ENCODE measurements at regions not wholly inside any gene's neighbourhood (a gene's known extent, or its start where the extent isn't known, plus 50 kb on each side); places are given as distances from the start of the nearest gene placed in this dataset.

DNA sequence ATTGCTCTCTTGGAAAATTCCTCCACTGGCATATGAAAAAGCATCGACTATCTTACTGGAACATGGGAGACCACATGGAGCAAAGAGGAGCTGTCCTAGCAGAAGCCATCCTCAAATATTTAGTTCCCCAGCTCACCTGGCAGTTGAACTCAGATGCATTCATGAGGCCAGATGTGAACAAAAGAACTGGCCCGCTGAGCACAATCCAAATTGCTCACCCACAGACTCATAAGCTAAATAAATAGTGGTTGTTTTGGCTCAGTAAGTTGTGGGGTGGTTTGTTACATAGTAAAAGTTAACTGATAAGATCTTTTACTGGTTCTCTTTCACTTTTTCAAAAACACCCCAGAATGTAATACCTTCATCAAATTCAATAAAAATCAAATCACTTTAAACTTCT is 108.6 kb upstream of the CWC22 start:
- no peak for DNase-seq

DNA sequence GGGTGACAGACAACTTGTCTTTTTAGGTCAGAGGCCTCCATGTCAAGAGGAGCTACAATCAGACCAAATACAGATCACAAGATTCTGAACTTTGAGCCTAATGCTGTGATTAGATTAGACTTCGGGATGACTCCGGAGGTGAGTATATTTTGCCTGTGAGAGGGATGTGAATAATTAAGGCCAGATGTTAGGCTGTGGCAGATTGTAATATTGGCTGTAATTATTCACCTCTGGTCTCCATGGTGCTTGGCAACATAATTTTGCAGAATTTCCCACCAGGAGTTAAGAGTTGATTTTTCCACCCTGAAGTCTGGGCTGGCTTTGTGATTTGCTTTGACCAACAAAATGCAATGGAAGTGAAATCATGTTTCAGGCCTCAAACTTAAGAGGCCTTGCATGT is 108.2 kb upstream of the CWC22 start:
- DNase-seq: no peak

DNA sequence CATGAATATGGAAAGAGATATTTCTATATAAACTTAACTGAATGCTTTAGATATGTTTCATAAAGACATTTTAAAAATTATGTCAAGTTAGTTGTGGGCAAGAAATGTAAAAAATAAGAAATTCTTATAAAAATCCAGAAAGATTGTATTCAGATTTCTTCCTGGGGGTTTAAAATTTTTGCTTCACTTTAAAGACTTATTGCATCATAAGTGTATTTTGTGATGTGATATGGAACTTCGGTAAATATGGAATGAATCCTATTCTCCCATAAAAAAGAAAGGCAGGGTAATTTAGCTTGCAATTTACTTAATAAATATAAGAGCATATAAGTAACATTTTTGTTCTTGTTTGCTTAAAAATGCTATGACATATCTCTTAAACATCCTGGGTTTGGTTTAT is 104.8 kb upstream of the CWC22 start:
- no peak for DNase-seq

- no peak for DNase-seq
Observed at GRCh38 chr2:180110469-180110868, 103.4 kb upstream of the CWC22 start.

GRCh38 chr2:180101846-180102245 is 94.7 kb upstream of the CWC22 start:
- no peak for DNase-seq

- no peak for DNase-seq
Observed at GRCh38 chr2:180099308-180099707, 92.2 kb upstream of the CWC22 start.

- DNase-seq: no peak
Observed at GRCh38 chr2:180085144-180085543, 78.0 kb upstream of the CWC22 start.

- DNase-seq: no peak
Observed at GRCh38 chr2:180077295-180077906, 70.3 kb upstream of the CWC22 start.

DNA sequence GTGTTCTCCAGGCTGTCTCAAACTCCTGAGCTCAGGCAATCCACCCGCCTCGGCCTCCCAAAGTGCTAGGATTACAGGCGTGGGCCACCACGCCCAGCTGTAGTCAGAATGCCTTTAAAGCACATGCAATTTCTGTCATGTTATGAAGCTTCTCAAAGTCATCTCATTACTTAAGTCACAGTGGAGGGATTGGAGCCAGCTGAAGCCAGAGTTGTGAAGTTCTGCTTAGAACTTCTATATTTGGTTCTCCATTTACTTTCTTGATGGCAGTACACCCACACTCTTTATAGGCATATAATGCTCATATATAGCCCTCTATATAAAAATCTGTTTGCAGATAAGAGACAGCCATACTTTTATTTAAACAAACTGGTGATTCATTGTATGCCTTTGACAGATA is 68.8 kb upstream of the CWC22 start:
- no peak for DNase-seq

DNA sequence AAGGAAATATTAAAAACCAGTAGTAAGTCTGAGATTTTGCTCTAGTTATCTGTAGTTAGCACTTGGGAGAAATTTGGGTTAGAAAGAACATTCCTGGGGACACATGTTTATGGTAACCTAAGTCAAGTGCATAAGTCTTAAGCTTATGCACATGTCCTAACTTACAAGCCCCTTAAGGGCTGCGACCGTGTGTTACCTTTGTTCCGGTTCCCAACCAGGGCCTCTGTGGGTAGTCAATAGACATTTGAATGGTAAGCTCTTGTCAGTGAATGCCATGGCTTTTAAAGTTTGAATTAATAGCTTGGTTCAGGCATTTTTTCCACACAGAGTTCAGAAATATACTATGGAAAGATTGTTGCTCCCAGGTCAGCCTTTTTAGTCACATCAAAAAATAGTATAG is 64.7 kb upstream of the CWC22 start:
- DNase-seq: no peak

DNA sequence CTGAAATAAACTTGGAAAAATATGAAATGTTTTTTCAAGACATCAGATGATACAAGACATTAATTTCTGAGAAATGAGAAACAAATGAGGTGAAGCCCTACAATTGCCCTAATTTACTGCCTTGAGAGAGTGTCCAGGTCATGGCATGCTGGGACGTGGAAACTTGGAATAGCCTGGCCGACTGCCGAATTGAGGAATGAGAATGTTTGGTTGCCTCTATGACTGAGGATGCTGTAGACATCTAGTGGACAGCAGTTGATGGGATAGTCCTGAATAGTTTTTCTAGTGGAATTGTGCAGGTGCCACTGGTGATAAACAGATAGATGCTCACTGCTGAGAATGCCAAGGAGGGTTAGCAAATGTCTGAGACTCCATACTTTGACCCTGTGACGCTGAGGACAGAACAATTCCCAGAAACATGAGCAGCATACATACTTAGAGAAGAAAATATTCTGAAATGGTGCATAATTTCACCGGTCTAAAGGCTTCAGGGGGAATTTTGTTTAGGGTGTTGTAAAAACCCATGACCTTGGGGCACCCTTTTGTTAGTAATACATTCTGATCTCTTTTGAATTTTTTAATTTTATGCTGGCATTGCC is 56.5 kb upstream of the CWC22 start:
- DNase-seq: no peak

DNA sequence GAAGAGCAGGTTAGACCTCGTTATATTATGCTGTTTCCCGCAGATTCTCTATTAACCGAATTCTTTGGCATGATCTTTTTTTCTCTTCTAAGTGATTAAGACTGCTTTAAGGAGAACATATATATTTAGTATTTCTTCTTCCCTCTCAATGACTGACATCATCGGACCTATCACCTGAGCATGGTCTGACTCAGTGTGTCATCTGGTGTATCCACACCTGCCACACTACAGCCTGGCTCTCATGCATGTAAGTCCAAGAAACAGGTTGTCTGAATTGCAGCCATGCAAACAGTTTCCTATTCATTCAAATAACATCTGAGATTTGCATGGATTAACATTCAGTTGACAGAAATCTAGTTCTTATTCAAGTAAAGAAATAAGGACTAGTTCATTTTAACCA is 55.1 kb upstream of the CWC22 start:
- no peak for DNase-seq

- no peak for DNase-seq
Observed at GRCh38 chr2:180061546-180061945, 54.4 kb upstream of the CWC22 start.

DNA sequence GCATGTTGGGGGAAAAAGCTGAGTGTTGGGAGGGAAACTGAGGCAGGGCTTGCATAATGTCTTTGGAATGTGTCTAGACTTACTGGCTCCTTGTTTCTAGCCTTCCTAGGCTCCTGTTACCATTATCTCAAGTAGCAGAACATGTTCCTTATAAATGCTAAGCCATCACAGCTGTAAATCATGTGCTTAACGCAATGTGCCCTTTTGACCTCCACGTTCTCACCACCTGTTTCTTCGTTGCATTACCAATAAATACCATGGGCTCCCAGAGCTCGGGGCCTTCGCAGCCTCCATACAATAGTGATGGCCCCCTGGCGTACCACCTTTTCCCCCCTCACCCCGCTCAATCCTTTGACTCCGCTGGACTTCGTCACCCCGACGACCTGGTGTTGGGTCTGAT is 54.0 kb upstream of the CWC22 start:
- no peak for DNase-seq

GRCh38 chr2:180058993-180059392 is 51.9 kb upstream of the CWC22 start:
- DNase-seq: no peak

GRCh38 chr2:180057706-180058412 is 50.8 kb upstream of the CWC22 start:
- no peak for DNase-seq

Data from DMS79 treated with DMSO at 0.1 percent for 48 hours (cell line).